HG03432 (cell line): ENCODE measurements at regions not wholly inside any gene's neighbourhood (a gene's known extent, or its start where the extent isn't known, plus 50 kb on each side); places are given as distances from the start of the nearest gene placed in this dataset.

Experiments
- ATAC-seq: cut with Tn5 transposase; IDR thresholded peaks from one replicate; pipeline ENCODE4 v1.9.1; 2021; ENCODE audit warnings: mild to moderate bottlenecking, moderate library complexity; ENCODE audit not compliant: unreplicated experiment

GRCh38 chr12:85352016-85352415, 72.0 kb downstream of the ALX1 start:
- no peak for ATAC-seq

DNA sequence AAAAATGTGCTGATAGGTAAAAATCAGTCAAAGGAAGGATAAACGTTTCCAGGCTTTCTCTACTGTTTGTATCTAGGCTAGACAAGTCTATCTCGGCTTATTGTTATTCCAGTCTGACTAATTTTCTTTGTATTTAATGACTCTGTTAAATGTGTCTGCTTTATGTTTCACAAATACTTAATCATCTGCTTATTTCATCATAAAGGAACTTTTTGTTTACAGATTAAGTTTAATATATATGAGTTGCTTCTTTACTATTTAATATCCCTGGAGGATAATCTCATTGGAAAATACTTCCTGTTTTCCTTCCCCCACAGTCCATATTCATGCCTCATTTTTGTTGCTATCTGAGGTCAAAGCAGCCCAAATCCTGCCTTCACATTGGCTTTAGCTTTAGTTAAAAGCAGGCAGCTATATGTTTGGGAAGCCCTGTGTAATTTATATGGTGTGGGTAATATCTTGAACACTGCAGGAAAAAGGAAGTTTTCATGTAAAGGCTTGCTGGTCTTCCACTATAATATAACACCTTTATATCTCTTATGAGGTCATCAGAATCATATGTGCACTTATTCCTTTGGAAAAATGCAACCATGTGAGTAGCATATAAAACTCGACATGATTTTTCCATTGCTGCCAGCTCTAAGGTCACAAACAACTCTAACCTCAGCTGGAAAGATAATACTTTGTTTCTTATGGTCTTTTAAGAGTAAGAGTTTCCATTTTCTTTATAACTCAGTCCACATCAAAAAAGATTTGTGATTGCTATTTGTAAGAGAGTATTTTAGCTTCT, 76.8 kb downstream of the ALX1 start:
- ATAC-seq = no peak

DNA sequence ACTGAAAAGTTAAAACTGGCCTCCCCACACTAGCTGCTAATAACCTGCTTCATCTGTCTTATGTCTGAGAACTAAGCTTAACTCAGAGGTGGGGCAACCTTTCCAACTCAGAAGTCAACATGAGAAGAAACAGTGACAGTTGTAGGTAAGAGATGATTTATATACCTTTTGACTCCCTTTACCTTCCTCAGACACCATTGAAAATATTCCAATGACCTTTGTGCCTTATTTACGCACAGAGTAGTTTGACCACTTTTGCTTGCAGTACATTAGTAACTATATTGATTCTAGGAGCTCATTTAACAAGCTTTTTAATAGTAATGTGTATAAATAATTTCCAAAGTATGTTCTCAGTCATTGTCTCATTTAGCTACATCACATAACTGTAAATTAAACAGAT, 77.6 kb downstream of the ALX1 start:
- ATAC-seq = no peak

DNA sequence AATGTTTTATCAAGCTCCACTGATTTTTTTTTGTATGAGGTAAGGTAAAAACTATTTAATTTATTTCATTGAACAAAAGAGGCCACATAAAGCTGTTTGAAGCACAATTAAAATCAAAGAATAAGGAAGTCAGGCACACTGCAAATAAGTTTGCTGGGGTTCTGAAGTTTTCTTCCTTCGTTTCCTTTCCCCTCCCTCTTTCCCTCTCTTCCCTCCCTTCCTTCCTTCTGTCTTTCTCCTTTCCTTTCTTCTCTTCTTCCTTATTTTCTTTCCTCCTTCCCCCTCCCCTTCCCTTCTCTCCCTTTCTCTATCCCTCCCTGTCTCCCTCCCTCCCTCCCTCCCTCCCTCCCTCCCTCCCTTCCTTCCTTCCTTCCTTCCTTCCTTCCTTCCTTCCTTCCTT, 78.7 kb downstream of the ALX1 start:
- no peak for ATAC-seq

DNA sequence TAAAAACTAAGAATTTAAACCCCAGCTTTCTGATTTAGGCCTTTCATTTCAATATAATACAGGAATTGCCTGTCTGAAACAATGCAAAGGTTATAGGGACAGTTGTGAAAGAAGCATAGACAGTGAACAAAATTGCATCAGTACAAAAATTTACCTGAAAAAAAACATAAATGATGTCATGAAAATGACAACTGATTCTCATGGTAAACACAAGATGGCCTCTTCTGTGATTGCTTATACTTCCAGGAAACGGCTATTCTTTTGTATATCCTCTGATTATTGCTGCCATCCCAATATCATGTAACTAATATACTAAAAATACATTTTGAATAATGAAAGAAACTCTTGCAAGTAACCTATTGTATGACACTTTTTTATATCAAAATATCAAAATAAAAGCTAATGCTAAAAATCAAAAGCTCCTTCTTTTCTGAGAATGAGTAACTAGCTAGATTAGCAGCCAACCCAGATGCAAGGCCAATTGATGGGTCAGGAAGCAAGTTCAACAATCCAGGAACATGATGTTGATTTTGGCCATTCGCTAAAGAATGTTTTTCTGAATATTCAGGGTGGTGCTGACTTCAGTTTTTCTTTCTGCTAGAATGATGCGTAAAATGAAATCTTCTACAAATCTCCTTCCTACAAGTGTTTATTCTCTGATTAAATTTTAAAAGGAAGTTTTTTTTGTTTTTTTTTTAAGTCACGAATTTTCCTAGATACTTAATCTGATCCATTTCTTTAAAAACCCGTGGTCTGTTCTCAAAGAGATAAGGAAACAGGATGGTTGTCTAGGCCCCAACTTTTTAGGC, 83.6 kb downstream of the ALX1 start:
- ATAC-seq = no peak

- no peak for ATAC-seq
Observed at GRCh38 chr12:85367936-85368335, 87.9 kb downstream of the ALX1 start.

GRCh38 chr12:85369365-85370154, 89.5 kb downstream of the ALX1 start:
- ATAC-seq = no peak

GRCh38 chr12:85373045-85373444, 93.0 kb downstream of the ALX1 start:
- no peak for ATAC-seq

DNA sequence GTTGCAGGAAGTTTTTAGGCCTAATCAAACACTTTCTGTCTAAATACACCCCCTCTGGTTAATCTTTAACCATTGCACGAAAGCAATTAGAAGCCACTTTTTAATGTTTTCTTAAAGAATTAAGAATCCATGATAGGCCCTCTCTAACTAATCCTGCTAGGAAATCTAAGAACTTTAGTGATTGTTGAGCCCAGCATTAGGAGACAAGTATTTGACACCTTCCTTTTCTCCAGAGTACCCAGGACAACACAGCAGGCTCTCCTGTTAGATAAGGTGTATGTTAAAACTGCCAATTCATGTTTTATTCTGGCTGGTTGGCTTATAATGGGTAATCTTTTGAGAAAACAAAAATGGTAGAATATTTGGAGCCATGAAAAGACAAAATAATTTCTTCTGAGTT, 95.0 kb downstream of the ALX1 start:
- ATAC-seq = no peak

DNA sequence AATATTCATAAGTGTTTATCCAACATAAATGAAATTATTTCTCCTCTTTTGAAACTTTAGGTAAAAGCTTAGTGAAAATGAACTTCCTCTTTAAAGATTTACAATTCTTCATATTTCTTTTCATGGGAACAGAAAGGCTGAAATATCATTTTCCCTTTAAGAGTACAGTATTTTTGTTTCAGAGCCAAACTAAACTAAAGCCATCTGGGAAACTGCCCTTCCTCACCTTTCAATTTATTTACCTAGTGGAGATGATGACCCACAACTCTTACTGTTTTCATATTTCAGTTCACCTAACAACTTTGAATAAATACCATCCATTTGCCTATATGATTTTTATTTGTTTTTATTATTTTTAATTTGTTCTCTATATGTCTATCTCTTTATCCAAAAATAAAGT, 105.4 kb downstream of the ALX1 start:
- ATAC-seq = no peak

GRCh38 chr12:85390266-85390665, 110.2 kb downstream of the ALX1 start:
- ATAC-seq = no peak

GRCh38 chr12:85392508-85392907, 112.5 kb downstream of the ALX1 start:
- ATAC-seq = no peak

DNA sequence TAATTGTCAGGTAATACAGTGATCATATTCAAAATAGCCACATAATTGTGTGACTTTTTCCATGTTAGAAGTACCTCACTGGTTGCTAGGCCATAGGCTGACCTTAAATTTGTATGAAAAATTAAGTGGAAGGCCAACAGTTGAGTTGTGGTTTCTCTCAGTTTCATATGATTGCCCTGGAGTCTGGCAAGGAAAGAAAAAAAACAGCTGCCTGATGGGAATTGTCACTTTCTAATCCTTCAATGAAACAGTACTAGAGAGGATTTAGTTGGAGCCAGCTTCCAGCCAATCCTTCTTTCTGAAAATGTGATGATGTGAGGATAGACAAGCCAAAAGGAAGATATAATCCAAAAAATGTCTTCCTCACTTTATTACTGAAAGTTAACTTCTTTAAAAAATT, 113.6 kb downstream of the ALX1 start:
- ATAC-seq = no peak

DNA sequence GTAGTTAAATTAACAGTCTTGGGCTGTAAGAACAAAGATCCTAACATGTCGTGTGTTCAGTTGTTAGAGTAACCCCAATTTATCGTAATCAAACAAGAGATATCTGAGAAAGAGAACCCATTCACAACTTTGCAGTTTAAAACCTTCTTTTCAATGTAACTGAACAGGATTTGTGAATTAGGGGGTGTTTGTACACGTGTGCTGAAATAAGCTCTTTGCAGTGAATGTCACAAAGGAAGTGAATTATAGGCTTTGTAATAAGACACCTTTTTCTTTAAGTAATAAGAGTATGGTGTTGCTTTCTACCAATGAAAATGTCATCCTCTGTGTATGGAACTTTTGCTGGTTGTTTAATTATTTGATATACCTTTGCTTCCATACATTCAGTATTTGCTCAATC, 114.0 kb downstream of the ALX1 start:
- ATAC-seq = no peak

DNA sequence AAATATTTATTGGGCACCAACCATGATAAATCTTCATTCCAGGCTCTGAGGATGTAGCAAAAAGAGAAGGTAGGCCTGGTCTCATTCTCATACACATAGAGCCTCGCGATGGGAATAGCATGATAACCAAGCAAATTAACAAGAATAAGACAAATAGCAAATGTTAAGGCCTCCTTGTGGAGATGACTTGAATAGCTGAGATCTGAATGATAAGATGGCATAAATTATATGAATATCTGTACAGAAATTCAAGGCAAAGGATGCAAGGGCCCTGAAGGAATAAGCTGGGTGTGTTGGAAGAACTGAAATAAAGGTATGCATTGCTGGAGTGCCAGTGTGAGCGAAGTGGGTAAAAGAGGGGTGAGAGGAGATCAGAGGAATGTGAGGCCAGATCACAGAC, 114.8 kb downstream of the ALX1 start:
- no peak for ATAC-seq

GRCh38 chr12:85405262-85405661, 125.2 kb downstream of the ALX1 start:
- ATAC-seq = no peak

- no peak for ATAC-seq
Observed at GRCh38 chr12:85405781-85406522, 125.9 kb downstream of the ALX1 start.

- no peak for ATAC-seq
Observed at GRCh38 chr12:85413266-85413665, 133.2 kb downstream of the ALX1 start.

DNA sequence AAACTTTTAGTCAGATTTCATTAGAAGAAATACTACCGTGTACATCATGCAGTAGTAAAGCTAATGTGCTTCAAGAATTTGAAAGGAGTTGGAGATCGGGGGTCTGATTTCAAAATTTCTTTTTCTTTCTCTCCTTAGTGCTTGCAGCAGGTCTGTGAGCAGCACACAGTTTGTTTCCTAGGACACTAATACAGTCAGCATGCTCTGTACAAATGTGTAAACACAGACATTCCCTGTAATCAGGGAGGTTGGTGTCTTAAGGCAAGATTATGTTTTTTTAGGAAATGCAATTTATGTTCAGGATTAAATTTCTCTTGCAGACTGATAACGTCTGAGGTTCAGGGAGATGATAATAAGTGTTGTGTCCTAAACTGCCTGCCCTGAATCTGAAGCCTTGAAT, 142.7 kb downstream of the ALX1 start:
- no peak for ATAC-seq

- ATAC-seq = peak; percentile 66
Observed at GRCh38 chr12:85423947-85424346, 143.9 kb downstream of the ALX1 start.
